Endothelial cell of umbilical vein (primary cell): ENCODE measurements at regions not wholly inside any gene's neighbourhood (a gene's known extent, or its start where the extent isn't known, plus 50 kb on each side); places are given as distances from the start of the nearest gene placed in this dataset.
"Not testable (repeated sequence)": the region's sequence is repeated elsewhere in the genome, so short reads cannot be mapped to it uniquely, and the experiment has no call there.

Source experiments
- BruUV-seq: library from RNA; stranded (reverse); fragments of 400-500 nt; replicated peaks from 2 replicates; lab custom pipeline; 2021; lab: Mats Ljungman, UMichigan
- CTCF ChIA-PET: fragments of 300-600, 350-600 bp; sonication (Branson Sonifier 250); formaldehyde crosslinking; loops from one replicate; lab custom pipeline; 2021; ENCODE audit warnings: antibody characterized with exemption, inconsistent platforms; lab: Charles Lee
- POLR2A ChIA-PET: fragments of 300-600, 350-600 bp; sonication (Branson Sonifier 250); formaldehyde crosslinking; loops from one replicate; lab custom pipeline; 2021; ENCODE audit warnings: antibody characterized with exemption, inconsistent platforms; lab: Charles Lee
- DNase-seq: peaks from one replicate; pipeline ENCODE4 v3.0.0-alpha.2; 2011; ENCODE audit warnings: low read depth, low spot score
- FAIRE-seq: peaks from 2 replicates; lab custom pipeline; 2011; peaks lifted over from hg19 to GRCh38; lab: Jason Lieb, UNC
- H2AFZ ChIP-seq: 2 replicates; pipeline ENCODE4 v1.6.0; 2012; ENCODE audit warnings: low read depth, low read length, control low read depth, inconsistent platforms
- H3K27ac ChIP-seq: 2 replicates; pipeline ENCODE4 v1.5.1; 2011; ENCODE audit warnings: low read depth, mild to moderate bottlenecking, control low read depth, low read length, moderate library complexity; ENCODE audit not compliant: insufficient read depth
- H3K27me3 ChIP-seq, 2 experiments: 2 replicates each; pipeline versions ENCODE4 v1.6.0 to v1.6.1; 2011; ENCODE audit warnings: low read length in 2 of 2, mixed read lengths in 1 of 2; ENCODE audit not compliant: control insufficient read depth in 2 of 2, insufficient read depth in 2 of 2
- H3K36me3 ChIP-seq, 2 experiments: 2 replicates in 1 of 2; 3 replicates in 1 of 2; pipeline ENCODE4 v1.5.1; 2011; ENCODE audit warnings: low read length in 2 of 2, mild to moderate bottlenecking in 1 of 2, moderate library complexity in 1 of 2; ENCODE audit not compliant: control insufficient read depth in 2 of 2, insufficient read depth in 2 of 2; ENCODE audit errors: extremely low read depth in 1 of 2
- H3K4me1 ChIP-seq: 3 replicates; pipeline ENCODE4 v1.5.1; 2011; ENCODE audit warnings: mild to moderate bottlenecking, low read length; ENCODE audit not compliant: control insufficient read depth, insufficient read depth; ENCODE audit errors: extremely low read depth
- H3K4me2 ChIP-seq: 2 replicates; pipeline ENCODE4 v1.6.1; 2011; ENCODE audit warnings: low read length, control low read depth, mixed read lengths; ENCODE audit not compliant: insufficient read depth
- H3K4me3 ChIP-seq, 3 experiments: fragments of 200-600 bp in 1 of 3; sonication (generic), shearing (Covaris generic) in 1 of 3; replicated peaks in 1 of 3; 2 replicates each; pipeline ENCODE4 v1.5.1; 2011 to 2016; ENCODE audit warnings: control low read depth in 3 of 3, low read length in 3 of 3, mild to moderate bottlenecking in 2 of 3, inconsistent platforms in 1 of 3, low read depth in 1 of 3, moderate library complexity in 1 of 3; ENCODE audit not compliant: insufficient read depth in 1 of 3
- H3K79me2 ChIP-seq: 2 replicates; pipeline ENCODE4 v1.6.0; 2012; ENCODE audit warnings: low read length, inconsistent platforms; ENCODE audit not compliant: control insufficient read depth, insufficient read depth
- H3K9ac ChIP-seq: replicated peaks from 2 replicates; pipeline ENCODE3; 2011; ENCODE audit warnings: low read length, control low read depth; ENCODE audit not compliant: insufficient read depth; ENCODE audit errors: extremely low read depth
- H3K9me1 ChIP-seq: replicated peaks from 3 replicates; pipeline ENCODE4 v1.6.0; 2011; ENCODE audit warnings: mild to moderate bottlenecking, low read length; ENCODE audit not compliant: control insufficient read depth, insufficient read depth; ENCODE audit errors: extremely low read depth
- H3K9me3 ChIP-seq: replicated peaks from 2 replicates; pipeline ENCODE4 v1.5.1; 2012; ENCODE audit warnings: low read length, inconsistent platforms; ENCODE audit not compliant: control insufficient read depth, insufficient read depth
- H4K20me1 ChIP-seq: replicated peaks from 2 replicates; pipeline ENCODE3; 2011; ENCODE audit warnings: mild to moderate bottlenecking, low read length; ENCODE audit not compliant: control insufficient read depth, insufficient read depth; ENCODE audit errors: extremely low read depth
- EZH2 ChIP-seq: IDR thresholded peaks from 2 replicates; pipeline ENCODE4 v1.6.1; 2012; ENCODE audit warnings: borderline replicate concordance, low read depth, mild to moderate bottlenecking, moderate library complexity, low read length, inconsistent platforms; ENCODE audit not compliant: severe bottlenecking
- FOS ChIP-seq: IDR thresholded peaks from 2 replicates; pipeline ENCODE4 v1.6.1; 2011; ENCODE audit warnings: mild to moderate bottlenecking, low read length, moderate library complexity, borderline replicate concordance; ENCODE audit not compliant: insufficient read depth
- GATA2 ChIP-seq: IDR thresholded peaks from 2 replicates; pipeline ENCODE4 v1.7.0; 2011; ENCODE audit warnings: low read depth, mild to moderate bottlenecking, moderate library complexity, mixed read lengths, low read length; ENCODE audit not compliant: insufficient read length, insufficient read depth
- MAX ChIP-seq: IDR thresholded peaks from 2 replicates; pipeline ENCODE4 v1.6.1; 2011; ENCODE audit not compliant: insufficient read depth, insufficient read length
- MYC ChIP-seq: IDR thresholded peaks from one replicate; pipeline ENCODE4 v1.6.1; 2011; ENCODE audit warnings: mild to moderate bottlenecking, low read depth, low read length
- POLR2AphosphoS5 ChIP-seq: IDR thresholded peaks from 2 replicates; pipeline ENCODE4 v1.6.1; 2012; ENCODE audit warnings: low read depth, mild to moderate bottlenecking, control low read depth, low read length, moderate library complexity; ENCODE audit not compliant: insufficient read depth
- dilution Hi-C: fragments of 300-500 bp; cut with MboI; formaldehyde crosslinking; loops from one replicate; pipeline ENCODE4 v1.15.0; 2019; ENCODE audit warnings: low sequenced_read_pairs; ENCODE audit not compliant: extremely low pct_ligation_motif_present
- intact Hi-C: fragments of 100-400 bp; cut with micrococcal nuclease; formaldehyde crosslinking; loops from one replicate; pipeline ENCODE4 v1.10.0; 2022
- TF ChIP-seq, protein P1 (sequence below), 2 donors: IDR thresholded peaks; 1 replicate in 1 of 2; 2 replicates in 1 of 2; pipeline ENCODE4 v1.5.1; 2011; ENCODE audit warnings: low read length in 2 of 2, mild to moderate bottlenecking in 2 of 2, moderate library complexity in 2 of 2, control low read depth in 1 of 2, inconsistent platforms in 1 of 2, low read depth in 1 of 2; ENCODE audit not compliant: insufficient read depth in 1 of 2; ENCODE audit errors: extremely low read depth in 1 of 2

GRCh38 chrX:979127-979526 is 233.3 kb downstream of the CRLF2 start:
- POLR2A ChIA-PET, BruUV-seq, H3K79me2 ChIP-seq, H3K9me1 ChIP-seq, intact Hi-C loops, H3K27me3 ChIP-seq, DNase-seq, H2AFZ ChIP-seq, H3K9ac ChIP-seq, H3K4me1 ChIP-seq, H3K27ac ChIP-seq, H3K36me3 ChIP-seq, H3K4me3 ChIP-seq, CTCF ChIA-PET, H3K9me3 ChIP-seq, FAIRE-seq, H4K20me1 ChIP-seq, dilution Hi-C loops, H3K4me2 ChIP-seq: not testable (repeated sequence)

DNA sequence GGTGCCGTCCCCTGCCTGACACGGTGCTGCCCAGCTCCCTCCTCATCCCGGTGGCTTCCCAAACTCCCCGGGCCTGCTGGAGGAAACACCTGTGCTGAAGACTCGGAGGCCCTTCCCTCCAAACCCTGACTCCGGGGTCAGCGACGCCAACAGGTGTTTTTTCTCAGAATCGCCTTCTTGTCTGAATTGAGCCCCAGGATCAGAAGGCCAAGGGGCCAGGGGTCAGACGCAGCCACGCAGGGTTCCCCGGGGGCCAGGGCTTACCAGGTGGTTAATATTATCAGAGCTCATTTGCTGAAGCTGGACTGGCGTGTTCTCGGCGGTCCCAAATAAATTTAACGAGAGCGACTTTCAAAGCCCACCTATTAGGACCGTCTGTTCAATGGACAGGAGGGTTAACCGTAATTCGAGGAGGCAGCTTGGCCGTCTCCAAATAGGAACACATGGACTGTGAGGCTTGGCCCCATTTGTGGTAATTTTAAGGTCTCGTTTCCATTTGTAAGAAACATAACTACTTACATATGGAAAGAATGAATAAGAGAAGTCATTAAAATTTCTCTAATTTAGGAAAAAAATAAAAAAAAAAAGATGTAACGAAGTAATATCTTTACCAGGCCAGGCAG is 239.3 kb downstream of the CRLF2 start:
- BruUV-seq = no TSS peak

More for the DNA sequence above, 239.3 kb downstream of the CRLF2 start:
- Histone ChIP-seq H4K20me1 (no peaks in the 10 kb centered on the region), H3K27me3 (no peaks in the 10 kb centered on the region), H3K27ac (no peak overlapping the region), H3K4me3 (no peak overlapping the region), H3K9ac (no peak overlapping the region), H3K9me3 (peaks cover 2% of the 10 kb centered on the region), H3K36me3 (no peaks in the 10 kb centered on the region), H3K4me1 (no peaks in the 10 kb centered on the region), H2AFZ (no peak overlapping the region), H3K9me1 (no peaks in the 10 kb centered on the region), H3K79me2 (no peaks in the 10 kb centered on the region), H3K4me2 (no peak overlapping the region)
- dilution Hi-C loops (no loop called here), intact Hi-C loops (no loop called here)
- POLR2A ChIA-PET = no interaction called here
- no peak for DNase-seq
- TF ChIP-seq MYC = no peak
- no peak for TF ChIP-seq GATA2
- TF ChIP-seq EZH2 = no peak
- TF ChIP-seq, protein P1, sequence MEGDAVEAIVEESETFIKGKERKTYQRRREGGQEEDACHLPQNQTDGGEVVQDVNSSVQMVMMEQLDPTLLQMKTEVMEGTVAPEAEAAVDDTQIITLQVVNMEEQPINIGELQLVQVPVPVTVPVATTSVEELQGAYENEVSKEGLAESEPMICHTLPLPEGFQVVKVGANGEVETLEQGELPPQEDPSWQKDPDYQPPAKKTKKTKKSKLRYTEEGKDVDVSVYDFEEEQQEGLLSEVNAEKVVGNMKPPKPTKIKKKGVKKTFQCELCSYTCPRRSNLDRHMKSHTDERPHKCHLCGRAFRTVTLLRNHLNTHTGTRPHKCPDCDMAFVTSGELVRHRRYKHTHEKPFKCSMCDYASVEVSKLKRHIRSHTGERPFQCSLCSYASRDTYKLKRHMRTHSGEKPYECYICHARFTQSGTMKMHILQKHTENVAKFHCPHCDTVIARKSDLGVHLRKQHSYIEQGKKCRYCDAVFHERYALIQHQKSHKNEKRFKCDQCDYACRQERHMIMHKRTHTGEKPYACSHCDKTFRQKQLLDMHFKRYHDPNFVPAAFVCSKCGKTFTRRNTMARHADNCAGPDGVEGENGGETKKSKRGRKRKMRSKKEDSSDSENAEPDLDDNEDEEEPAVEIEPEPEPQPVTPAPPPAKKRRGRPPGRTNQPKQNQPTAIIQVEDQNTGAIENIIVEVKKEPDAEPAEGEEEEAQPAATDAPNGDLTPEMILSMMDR (IDR thresholded peaks at IDR 0.05; ENCODE audit: extremely low read depth in 1 of 2, insufficient read depth in 1 of 2, low read depth in 1 of 2, low read length in 2 of 2) = no peak
- TF ChIP-seq FOS = no peak
- no peak for TF ChIP-seq MAX
- TF ChIP-seq POLR2AphosphoS5 = no peak
- no peak for FAIRE-seq
- CTCF ChIA-PET = no interaction called here
